GM21526 (cell line): ENCODE measurements at regions not wholly inside any gene's neighbourhood (a gene's known extent, or its start where the extent isn't known, plus 50 kb on each side); places are given as distances from the start of the nearest gene placed in this dataset.
A peak's percentile ranks its signal among the peaks of the same experiment; 100 is the strongest.

ENCODE experiments used
- ATAC-seq: cut with Tn5 transposase; IDR thresholded peaks from one replicate; pipeline ENCODE4 v1.9.1; 2021; ENCODE audit warnings: moderate library complexity; ENCODE audit not compliant: unreplicated experiment, low FRiP score

- ATAC-seq: peak; percentile 34
Measured at GRCh38 chr21:45592208-45592619, 50.0 kb upstream of the SLC19A1 start.

GRCh38 chr21:45592626-45593134 lies 50.4 kb upstream of the SLC19A1 start:
- ATAC-seq: no peak

- ATAC-seq: no peak
Measured at GRCh38 chr21:45593162-45594022, 50.1 kb upstream of the PCBP3 start.
